ENCODE measurements at regions not wholly inside any gene's neighbourhood (a gene's known extent, or its start where the extent isn't known, plus 50 kb on each side); places are given as distances from the start of the nearest gene placed in this dataset.

- no peak for TF ChIP-seq CTCF (IDR thresholded peaks at IDR 0.05)
- TF ChIP-seq POLR2A (IDR thresholded peaks at IDR 0.05): no peak
Observed at GRCh38 chr9:13778631-13779030, 499.1 kb upstream of the MPDZ start.

Measured in uterus (tissue), 2 donors.